A673 (cell line): ENCODE measurements at regions not wholly inside any gene's neighbourhood (a gene's known extent, or its start where the extent isn't known, plus 50 kb on each side); places are given as distances from the start of the nearest gene placed in this dataset.
"Not testable (repeated sequence)": the region's sequence is repeated elsewhere in the genome, so short reads cannot be mapped to it uniquely, and the experiment has no call there.

Experiments used
- BruUV-seq: library from RNA; stranded (reverse); fragments of 400-500 nt; replicated peaks from 2 replicates; lab custom pipeline; 2021; lab: Mats Ljungman, UMichigan
- CTCF ChIA-PET: fragments of 300-600 bp; sonication (Branson Sonifier 250); formaldehyde crosslinking; loops from one replicate; lab custom pipeline; 2022; ENCODE audit warnings: antibody characterized with exemption; lab: Charles Lee
- POLR2A ChIA-PET: fragments of 300-600 bp; sonication (Branson Sonifier 250); formaldehyde crosslinking; loops from one replicate; lab custom pipeline; 2022; ENCODE audit warnings: antibody characterized with exemption; ENCODE audit not compliant: low non-redundant PET; lab: Charles Lee
- DNase-seq: peaks from one replicate; pipeline ENCODE4 v3.0.0-alpha.2; 2015; ENCODE audit warnings: low spot score
- H3K27ac ChIP-seq: fragments of 200-600 bp; sonication (generic); 2 replicates; pipeline ENCODE4 v1.5.1; 2016; ENCODE audit warnings: mixed run types, low read depth, mild to moderate bottlenecking, mixed read lengths, antibody characterized with exemption, low read length; ENCODE audit not compliant: poor library complexity, severe bottlenecking
- H3K27me3 ChIP-seq: fragments of 200-600 bp; sonication (generic); replicated peaks from 2 replicates; pipeline ENCODE4 v1.6.1; 2017; ENCODE audit warnings: mixed run types, low read depth, mild to moderate bottlenecking, mixed read lengths, antibody characterized with exemption, low read length; ENCODE audit not compliant: insufficient read depth, poor library complexity
- H3K36me3 ChIP-seq: fragments of 200-600 bp; sonication (generic); 2 replicates; pipeline ENCODE4 v1.6.1; 2016; ENCODE audit warnings: mixed run types, mild to moderate bottlenecking, mixed read lengths, antibody characterized with exemption, low read length; ENCODE audit not compliant: insufficient read depth, poor library complexity, severe bottlenecking
- H3K4me1 ChIP-seq: fragments of 200-600 bp; sonication (generic); 2 replicates; pipeline ENCODE4 v1.6.1; 2017; ENCODE audit warnings: mixed run types, mild to moderate bottlenecking, mixed read lengths, antibody characterized with exemption, low read length; ENCODE audit not compliant: insufficient read depth, poor library complexity, severe bottlenecking
- H3K4me3 ChIP-seq: fragments of 200-600 bp; sonication (generic); 2 replicates; pipeline ENCODE4 v1.5.1; 2016; ENCODE audit warnings: low read depth, mixed run types, mild to moderate bottlenecking, mixed read lengths, low read length; ENCODE audit not compliant: poor library complexity, severe bottlenecking
- H3K9me3 ChIP-seq: fragments of 200-600 bp; sonication (generic); 2 replicates; pipeline ENCODE4 v1.6.1; 2016; ENCODE audit warnings: mixed run types, low read depth, mild to moderate bottlenecking, mixed read lengths, antibody characterized with exemption, low read length; ENCODE audit not compliant: poor library complexity, severe bottlenecking
- EZH2 ChIP-seq: fragments of 200-600 bp; sonication (generic); IDR thresholded peaks from 2 replicates; pipeline ENCODE4 v1.6.1; 2017; ENCODE audit warnings: borderline replicate concordance, low read depth, mild to moderate bottlenecking, mixed read lengths, antibody characterized with exemption, low read length; ENCODE audit not compliant: poor library complexity, severe bottlenecking
- intact Hi-C: fragments of 100-400 bp; cut with micrococcal nuclease; formaldehyde crosslinking; loops from one replicate; pipeline ENCODE4 v1.10.0; 2022; ENCODE audit not compliant: unreplicated experiment
- TF ChIP-seq, protein P1 (sequence below): fragments of 300-800, 200-600 bp; sonication (generic); conservative IDR thresholded peaks from 2 replicates; pipeline ENCODE4 v1.5.1; 2017; ENCODE audit warnings: low read depth, mild to moderate bottlenecking, antibody characterized with exemption, low read length, moderate library complexity, mixed read lengths

DNA sequence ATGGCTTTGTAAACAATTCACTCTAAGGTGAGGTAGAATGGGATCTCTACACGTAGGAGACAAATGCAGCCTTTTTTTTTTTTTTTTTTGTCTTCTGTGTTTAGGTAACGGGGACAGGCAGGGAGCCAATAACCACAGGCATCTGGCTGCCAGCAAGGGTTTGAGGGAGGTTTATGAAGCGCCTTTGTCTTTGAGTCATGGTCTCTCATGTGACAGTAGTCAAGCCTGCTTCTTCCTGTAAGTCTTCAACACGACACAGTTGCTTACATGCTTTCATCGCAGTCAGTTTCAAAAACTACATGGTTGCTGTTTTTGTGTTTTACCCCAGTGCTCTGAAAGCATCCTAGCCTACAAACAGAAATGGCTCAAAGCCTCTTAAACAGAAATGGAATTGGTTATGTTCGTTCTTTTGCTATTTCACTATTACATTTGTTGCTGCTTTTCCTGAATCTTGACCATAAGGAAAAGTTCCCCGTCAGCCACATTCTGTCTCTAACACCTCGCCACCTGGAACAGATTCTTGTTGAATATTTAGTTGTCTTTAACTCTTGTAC lies 127.8 kb upstream of the METTL14 start:
- ChIA-PET CTCF (no interaction called here), POLR2A (no interaction called here)
- Histone ChIP-seq H3K27me3 (no peaks in the 10 kb centered on the region), H3K27ac (no peak overlapping the region), H3K36me3 (no peaks in the 10 kb centered on the region), H3K4me1 (no peaks in the 10 kb centered on the region), H3K4me3 (no peak overlapping the region), H3K9me3 (no peaks in the 10 kb centered on the region)
- no peak for TF ChIP-seq EZH2
- TF ChIP-seq, protein P1, sequence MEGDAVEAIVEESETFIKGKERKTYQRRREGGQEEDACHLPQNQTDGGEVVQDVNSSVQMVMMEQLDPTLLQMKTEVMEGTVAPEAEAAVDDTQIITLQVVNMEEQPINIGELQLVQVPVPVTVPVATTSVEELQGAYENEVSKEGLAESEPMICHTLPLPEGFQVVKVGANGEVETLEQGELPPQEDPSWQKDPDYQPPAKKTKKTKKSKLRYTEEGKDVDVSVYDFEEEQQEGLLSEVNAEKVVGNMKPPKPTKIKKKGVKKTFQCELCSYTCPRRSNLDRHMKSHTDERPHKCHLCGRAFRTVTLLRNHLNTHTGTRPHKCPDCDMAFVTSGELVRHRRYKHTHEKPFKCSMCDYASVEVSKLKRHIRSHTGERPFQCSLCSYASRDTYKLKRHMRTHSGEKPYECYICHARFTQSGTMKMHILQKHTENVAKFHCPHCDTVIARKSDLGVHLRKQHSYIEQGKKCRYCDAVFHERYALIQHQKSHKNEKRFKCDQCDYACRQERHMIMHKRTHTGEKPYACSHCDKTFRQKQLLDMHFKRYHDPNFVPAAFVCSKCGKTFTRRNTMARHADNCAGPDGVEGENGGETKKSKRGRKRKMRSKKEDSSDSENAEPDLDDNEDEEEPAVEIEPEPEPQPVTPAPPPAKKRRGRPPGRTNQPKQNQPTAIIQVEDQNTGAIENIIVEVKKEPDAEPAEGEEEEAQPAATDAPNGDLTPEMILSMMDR = no peak
- intact Hi-C loops = no loop called here
- DNase-seq = peak; percentile 41
- BruUV-seq = no TSS peak

DNA sequence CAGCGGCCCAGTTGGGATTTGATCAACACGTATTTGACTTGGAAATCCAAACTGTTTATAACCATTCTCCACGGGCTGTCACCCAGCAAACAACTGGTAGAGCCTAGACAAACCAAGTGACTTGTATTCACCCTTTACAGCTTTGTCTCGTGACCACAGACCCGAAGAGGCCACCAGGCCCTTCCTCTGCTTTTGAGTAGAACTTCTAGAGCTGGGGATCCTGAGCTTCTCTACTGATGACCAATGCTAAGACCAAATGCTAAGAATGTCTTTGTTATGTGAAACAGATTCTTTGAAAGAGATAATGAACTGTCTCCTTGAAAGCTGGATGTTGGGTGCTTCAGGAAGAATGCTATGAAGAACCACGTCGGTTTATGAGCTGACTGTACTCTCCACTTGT lies 127.0 kb upstream of the METTL14 start:
- POLR2A ChIA-PET, H3K27ac ChIP-seq, CTCF ChIA-PET, DNase-seq, H3K9me3 ChIP-seq, intact Hi-C loops, H3K36me3 ChIP-seq, H3K4me1 ChIP-seq, H3K4me3 ChIP-seq, BruUV-seq, H3K27me3 ChIP-seq: not testable (repeated sequence)

DNA sequence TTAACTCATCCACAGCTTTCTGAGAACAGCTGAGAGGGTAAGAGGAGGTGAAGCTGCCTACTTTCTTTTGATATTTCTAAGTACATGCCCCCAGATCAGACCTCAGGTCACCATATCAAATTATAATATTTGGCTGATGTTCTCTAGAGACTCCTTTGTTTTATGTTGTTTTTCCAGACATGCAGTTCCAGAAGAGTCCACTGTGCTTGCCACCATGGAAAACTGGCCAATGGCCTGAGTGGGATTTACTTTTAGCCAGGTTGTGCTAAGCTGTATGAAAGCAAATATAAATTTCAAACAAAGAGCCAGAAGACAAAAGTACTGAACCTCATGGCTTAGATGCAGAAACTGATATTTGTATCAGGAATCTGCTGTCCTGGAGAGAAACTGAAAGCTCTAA lies 123.6 kb upstream of the METTL14 start:
- H3K36me3 ChIP-seq, H3K27ac ChIP-seq, H3K27me3 ChIP-seq, H3K9me3 ChIP-seq, H3K4me1 ChIP-seq, CTCF ChIA-PET, DNase-seq, H3K4me3 ChIP-seq, BruUV-seq, intact Hi-C loops, POLR2A ChIA-PET: not testable (repeated sequence)

DNA sequence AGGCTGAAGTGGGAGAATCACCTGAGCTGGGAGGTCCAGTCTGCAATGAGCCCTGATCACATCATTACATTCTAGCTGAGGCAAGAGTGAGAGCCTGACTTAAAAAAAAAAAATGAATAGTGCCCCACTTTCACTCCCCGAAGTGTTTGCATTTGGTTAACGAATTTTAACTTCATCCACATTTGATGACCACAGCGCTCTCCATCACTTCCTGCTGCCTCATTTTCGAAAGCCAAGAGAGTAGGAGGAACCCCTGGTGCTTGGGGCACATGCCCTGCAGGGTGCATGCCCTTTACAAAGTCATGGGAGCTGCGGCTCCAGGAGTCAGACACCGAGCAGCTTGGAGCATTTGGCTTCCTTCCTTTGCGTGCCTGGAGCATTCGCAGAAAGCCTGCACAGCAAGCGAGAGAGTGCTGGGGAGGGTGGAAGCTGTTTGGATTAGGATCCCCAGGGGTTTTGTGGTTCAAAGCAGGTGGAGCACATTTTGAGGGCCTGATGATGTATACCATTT lies 119.1 kb upstream of the METTL14 start:
- H3K27ac ChIP-seq, H3K27me3 ChIP-seq, POLR2A ChIA-PET, intact Hi-C loops, H3K9me3 ChIP-seq, CTCF ChIA-PET, H3K36me3 ChIP-seq, BruUV-seq, H3K4me1 ChIP-seq, H3K4me3 ChIP-seq: not testable (repeated sequence)
- DNase-seq = peak; percentile 53

DNA sequence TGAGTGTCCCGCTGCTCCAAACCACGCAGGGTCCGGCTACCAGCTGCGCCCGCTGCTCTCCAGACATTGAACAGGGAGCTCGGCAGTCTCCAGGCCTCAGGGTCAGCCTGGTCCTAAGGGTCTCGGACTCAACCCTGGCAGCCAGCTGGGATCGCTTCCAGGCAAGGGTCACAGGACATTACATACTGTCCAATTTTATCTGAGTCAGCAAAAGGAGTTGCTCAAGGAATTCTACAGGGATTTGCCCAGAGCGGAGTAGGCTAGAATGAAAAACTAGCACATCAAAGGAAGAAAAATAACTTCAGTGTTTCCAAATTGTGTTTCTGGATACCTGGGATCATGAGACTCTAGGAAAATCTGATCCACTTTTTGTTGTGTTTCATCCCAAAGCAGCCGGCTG lies 112.2 kb upstream of the METTL14 start:
- H3K4me1 ChIP-seq, BruUV-seq, H3K36me3 ChIP-seq, CTCF ChIA-PET, H3K9me3 ChIP-seq, intact Hi-C loops, H3K4me3 ChIP-seq, DNase-seq, POLR2A ChIA-PET, H3K27me3 ChIP-seq, H3K27ac ChIP-seq: not testable (repeated sequence)

DNA sequence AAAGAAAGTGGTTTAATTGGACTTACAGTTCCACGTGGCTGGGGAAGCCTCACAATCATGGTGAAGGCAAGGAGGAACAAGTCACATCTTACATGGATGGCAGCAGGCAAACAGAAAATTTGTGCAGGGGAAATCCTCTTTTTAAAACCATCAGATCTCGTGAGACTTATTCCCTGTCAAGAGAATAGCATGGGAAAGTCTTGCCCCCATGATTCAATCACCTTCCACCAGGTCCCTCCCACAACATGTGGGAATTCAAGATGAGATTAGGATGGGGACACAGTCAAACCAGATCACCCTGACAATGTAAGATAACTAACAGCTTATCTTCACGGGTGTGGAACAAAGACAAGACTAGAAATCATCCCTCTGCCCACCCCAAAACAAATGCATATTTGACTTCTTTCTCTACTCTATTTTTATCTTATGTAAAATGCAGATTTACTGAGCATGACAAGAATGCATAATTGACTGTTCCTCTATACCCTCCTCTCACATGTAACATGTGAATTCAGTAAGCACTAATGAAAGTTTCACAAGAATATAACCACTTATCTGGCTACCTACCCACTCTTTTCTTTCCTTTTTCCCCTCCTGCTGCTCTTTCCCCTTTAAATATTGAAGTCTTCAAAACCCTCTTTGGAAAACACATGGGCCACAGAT lies 110.8 kb upstream of the METTL14 start:
- not testable (repeated sequence) for H3K27ac ChIP-seq, BruUV-seq

DNA sequence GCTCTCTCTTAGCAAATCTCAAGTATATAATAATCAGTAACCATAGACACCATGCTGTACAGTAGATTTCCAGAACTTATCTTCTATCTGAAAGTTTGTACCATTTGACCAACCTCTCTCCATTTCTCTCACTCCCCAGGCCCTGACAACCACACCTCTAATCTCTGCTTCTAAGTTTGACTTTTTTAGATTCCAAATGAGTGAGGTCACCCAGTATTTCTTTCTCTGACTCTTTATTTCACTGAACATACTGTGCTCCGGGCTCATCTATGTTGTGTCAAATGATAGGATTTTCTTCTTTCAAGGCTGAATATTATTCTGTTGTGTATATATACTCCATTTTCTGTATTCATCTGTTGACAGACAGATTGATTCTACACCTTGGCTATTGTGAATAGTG lies 110.1 kb upstream of the METTL14 start:
- BruUV-seq, CTCF ChIA-PET, DNase-seq, intact Hi-C loops, H3K9me3 ChIP-seq, H3K27me3 ChIP-seq, H3K4me3 ChIP-seq, H3K4me1 ChIP-seq, H3K36me3 ChIP-seq, H3K27ac ChIP-seq, POLR2A ChIA-PET: not testable (repeated sequence)

More for the DNA sequence above, 110.8 kb upstream of the METTL14 start:
- intact Hi-C loops, H3K36me3 ChIP-seq, H3K9me3 ChIP-seq, POLR2A ChIA-PET, CTCF ChIA-PET, DNase-seq, H3K4me1 ChIP-seq, H3K4me3 ChIP-seq, H3K27me3 ChIP-seq: not testable (repeated sequence)
